ENCODE measurements at regions not wholly inside any gene's neighbourhood (a gene's known extent, or its start where the extent isn't known, plus 50 kb on each side); places are given as distances from the start of the nearest gene placed in this dataset.
"Not testable (repeated sequence)": the region's sequence is repeated elsewhere in the genome, so short reads cannot be mapped to it uniquely, and the experiment has no call there.

DNA sequence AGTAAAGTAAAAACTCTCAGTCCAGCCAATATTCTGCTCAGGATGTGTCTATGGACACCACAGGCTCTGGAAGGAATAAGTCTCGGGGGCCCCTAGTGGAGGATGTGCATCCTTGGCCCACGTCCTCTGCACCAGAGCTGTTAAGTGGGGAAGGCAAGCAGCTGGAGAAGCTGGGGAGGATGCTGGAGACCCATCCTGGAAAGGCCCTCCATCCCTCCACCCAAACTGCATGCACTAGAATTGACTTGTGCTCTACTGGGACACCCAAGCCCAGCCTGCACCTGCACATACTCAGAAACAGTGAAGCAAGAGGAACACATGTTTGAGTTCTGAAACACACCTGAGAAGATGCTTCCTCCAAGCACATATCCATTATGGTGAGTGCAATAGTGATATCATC lies 307.8 kb downstream of the TSHZ3 start:
- no peak for DNase-seq (ENCODE audit: low spot score)

DNA sequence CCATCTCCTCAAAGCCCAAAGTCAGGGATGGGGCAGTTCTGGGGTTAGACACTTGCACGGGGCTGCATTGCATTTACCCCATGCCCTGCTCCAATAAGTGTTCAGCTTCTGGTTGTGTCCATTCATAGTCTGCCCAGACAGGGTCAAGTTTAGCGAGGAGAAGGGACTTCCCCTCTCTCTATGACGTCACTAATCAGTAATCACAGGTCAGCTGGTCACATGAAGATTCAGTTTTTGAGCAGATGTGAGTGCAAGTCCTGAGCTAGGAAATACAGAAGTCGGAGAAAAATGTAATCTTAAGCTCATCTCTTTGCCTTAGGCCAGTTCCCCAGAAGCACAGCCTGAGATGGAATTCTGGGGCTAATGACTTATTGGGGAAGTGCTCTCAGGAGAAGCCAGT lies 310.1 kb downstream of the TSHZ3 start:
- no peak for DNase-seq (ENCODE audit: low spot score)

DNA sequence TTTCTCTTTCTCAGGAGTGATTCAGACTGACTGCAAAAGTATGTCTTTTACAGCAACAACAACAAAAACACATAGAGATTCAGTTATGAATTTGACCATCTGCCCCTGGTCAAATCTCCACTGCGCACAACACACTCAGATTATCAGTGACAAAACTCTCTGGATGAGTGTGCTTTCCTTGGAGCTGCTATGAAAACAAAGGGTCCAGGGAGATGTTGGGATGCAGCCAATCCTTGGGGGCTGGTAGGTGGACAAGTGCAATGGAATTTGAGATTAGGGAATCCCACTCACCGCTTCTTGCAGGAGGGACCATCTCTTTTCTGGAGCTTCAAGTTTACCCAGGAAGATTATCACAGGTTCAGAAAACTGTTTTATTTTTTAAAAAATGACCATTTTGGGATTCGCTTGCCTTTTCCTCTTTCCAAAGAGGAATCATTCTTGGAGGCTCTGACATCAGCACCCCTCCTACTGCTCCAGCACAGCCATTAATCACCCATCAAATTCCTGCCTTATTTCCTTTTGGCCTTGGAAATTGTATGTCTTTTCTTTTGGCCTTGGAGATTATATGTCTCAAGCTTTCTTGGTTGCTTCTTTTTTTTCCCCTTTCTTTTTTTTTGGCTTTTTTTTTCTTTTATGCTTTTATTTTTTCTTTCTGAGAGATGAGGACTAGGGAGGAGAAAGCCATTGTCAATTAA lies 311.8 kb downstream of the TSHZ3 start:
- no peak for DNase-seq (ENCODE audit: low spot score)

DNA sequence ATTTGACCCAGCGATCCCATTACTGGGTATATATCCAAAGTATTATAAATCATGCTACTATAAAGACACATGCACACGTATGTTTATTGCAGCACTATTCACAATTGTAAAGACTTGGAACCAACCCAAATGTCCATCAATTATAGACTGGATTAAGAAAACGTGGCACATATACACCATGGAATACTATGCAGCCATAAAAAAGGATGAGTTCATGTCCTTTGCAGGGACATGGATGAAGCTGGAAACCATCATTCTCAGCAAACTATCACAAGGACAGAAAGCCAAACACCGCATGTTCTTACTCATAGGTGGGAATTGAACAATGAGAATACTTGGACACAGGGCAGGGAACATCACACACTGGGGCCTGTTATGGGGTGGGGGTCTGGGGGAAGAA lies 317.8 kb downstream of the TSHZ3 start:
- DNase-seq (ENCODE audit: low spot score) = not testable (repeated sequence)

DNA sequence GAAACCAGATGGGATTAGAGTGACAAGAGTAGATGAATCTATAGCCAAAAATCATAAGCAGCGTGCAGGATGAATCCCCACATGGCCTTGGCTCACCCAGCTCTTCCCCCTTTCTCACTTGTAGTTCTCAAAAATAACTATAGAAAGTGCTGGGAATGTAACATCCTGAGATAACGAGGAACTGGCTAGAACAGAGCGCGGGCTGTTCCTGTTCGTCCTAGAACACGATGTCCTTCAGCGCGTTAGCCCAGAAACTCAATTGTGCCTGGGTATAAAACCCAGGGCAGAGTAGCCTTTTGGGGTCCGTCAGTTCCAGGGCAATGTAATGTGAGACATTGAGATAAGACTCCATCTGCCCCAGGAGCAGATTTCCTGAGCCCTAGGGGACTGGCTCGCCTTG lies 326.2 kb downstream of the TSHZ3 start:
- no peak for DNase-seq (ENCODE audit: low spot score)

DNA sequence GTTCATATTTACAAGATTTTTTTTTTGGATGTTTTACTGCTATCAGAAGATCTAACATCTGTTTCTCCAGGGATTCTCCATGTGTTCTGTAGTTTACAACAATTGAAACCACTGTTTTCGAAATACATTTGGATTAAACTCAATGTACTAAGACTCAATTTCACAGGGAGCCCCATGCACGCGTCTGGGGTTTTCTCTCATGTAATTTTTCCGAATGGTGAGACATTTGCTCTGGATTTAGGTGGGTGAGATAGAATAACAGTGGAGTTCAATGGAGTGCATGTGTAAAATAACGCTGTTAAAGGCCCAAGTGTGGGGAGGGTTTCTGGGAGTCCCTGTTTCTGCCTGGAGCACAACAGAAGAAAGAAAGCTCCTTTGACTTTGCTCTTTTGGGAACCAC lies 330.3 kb downstream of the TSHZ3 start:
- no peak for DNase-seq (ENCODE audit: low spot score)

DNA sequence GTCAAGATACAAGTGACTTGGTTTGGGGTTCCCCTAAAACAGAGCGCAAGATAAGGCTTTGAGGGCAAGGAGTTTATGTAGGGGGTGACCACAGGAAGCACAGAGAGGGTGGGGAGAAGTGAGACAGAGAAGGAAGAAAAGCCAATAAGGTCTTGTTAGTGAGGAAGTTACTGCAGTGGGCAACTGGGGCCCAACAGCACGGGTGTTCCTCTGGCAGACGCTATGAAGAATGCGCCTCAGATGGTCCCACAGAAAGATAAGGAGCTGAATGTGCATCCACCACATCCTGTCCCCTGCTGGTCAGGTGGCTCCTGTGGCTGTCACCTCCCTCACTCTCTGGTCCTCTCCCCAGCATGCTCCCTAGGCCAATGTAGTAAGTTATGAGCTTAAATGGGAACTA lies 333.5 kb downstream of the TSHZ3 start:
- DNase-seq (ENCODE audit: low spot score) = no peak

DNA sequence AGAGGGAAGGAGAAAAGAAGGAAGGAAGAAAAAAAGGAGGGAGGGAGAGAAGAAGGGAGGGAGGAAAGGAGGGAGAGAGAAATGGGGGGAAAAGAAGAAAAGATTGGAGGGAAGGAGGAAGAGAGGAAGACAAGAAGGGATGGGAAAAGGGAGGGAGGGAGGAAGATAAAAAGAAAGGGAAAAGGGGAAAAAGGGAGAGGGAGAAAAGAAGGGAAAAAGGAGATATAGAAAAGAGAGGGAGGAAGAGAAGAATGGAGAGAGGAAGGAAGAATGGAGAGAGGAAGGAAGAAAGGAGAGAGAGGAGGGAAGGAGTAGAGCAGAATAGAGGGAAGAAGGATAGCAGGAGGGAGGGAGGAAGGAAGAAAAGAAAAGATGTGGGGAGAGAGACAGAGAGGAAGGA lies 334.6 kb downstream of the TSHZ3 start:
- DNase-seq (ENCODE audit: low spot score) = no peak

DNA sequence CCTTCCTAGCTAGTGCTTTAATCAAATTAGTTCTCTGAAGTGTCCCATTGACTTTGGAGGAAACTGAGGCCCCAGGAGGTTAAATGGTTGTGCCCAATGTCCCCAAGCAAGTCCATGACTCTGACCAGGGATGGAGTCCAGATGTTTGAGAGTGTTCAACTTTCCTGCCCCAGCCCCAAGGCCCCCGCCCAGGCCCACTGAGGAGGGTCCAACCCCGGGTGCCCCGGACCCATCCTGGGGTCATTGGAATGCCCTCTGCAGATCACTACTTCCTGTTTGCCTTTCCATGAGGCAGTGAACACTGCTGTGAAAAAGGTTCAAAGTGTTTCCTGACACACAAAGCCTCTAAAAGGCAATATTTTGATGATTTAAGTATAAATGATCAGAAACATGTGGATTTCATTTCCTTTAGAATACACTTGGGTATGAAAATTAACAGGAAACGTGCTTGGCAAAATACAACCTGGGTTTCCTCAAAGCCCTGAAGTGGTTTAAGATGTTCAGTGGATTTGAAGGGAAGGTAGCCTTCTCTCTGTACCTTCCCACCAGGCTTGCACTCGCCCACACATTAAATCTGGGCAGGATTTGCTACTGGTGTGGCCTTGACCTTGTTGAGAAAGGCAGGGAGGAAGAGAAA lies 335.7 kb downstream of the TSHZ3 start:
- DNase-seq (ENCODE audit: low spot score) = no peak

DNA sequence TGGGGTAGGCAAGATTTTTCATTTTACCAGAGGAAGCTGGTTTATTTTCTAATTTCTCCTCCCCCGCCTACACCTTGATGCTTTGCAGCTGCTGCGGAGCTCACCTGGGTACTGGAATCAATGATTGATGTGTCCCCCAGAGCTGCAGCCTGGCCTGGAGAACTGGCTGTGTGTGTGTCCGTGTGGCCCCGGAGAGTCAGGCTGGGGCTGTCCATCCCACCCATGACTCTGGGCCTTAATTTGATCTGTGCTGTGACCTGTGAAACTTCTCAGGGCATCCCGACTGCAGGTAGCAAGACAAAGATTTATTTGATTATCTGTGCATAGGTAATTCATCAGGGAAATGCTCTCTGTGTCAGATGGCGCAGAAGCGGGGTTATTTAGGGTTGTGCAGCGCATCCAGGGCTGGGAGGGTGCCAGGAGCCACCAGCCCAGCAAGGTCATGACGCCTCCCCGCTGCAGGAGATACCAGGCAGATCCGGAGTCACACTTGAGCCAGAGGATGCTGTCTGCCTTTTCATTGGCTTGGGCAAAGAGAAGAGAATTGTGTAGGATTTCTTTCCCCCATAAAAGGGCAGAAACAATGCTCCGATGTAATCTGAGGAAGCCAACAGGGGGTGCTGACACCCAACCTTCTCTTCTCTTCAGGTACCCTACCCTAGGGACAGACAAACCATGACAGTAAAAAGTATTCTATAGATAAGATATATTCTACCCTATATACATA lies 346.6 kb downstream of the TSHZ3 start:
- no peak for DNase-seq (ENCODE audit: low spot score)

DNA sequence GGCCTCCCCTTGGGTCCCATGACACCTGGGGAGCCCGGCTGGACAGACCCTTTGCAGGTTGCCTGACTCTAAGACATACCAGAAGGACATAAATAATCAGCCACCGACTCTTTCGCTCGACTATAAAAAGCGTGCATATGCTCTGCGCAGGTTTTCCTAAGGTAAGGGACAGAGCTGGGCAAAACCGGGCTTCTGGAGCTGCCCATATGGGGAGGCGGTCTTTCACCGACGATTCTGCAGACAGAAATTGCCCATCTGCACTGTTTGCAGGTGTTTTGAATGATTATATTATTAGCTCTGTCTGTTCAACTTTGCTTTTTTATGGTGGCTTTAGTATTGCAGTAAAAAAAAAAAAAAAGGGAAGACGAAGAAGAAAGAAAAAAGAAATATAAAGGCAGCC lies 347.2 kb downstream of the TSHZ3 start:
- no peak for DNase-seq (ENCODE audit: low spot score)

DNA sequence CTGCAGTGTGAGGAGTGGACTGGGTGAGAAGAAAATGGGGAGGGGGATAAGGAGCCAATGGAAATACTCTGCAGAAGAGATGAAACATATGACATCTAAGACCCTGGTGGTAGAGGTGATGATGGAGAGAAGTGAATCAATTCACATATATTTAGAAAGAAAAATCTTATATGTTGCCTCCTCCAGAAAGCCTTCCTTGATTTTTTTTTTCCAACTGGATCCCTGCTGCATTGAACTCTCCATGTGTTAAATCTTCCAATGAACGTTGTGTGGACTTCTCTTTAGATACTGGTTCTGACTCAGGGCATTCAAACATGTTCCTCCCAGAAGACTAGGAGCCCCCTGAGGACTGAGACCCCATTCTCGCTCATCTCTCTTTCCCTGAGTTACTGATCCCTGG lies 348.3 kb downstream of the TSHZ3 start:
- no peak for DNase-seq (ENCODE audit: low spot score)

DNA sequence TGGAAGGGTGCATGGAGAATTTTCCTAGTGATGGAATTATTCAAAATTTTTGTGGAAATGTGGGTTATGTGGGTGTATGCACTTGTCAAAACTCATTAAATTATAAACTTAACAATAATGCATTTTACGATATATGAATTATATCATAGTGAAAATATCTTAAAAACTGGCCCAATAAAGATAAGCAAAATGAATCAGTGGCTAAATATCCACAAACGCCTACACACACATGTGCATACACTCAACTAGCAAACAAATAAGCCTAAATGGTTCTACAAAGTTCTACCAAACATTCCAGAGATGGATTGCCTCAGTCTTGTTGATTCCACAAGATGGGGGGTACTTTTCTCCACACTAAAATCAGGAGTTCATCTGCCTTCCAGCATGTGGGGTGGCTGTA lies 349.5 kb downstream of the TSHZ3 start:
- DNase-seq (ENCODE audit: low spot score) = no peak

DNA sequence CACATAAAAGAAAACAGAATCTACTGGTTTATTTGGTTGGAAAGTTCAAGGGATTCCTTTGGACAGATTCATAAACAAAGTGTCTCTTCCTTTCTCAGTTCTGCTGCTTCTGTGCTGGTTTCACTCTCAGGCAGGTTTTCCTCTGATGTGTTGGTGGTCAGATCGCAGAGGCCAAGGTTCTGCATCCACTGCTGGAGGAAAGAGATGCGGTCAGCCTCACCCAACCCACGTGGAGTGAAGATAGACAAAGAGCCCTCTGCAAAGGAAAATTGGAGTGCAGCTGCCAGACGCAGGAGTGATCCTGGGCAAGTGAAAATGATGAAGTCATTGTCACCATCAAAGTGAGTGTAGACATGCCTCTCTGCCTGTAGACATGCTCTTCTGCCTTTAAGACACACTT lies 352.0 kb downstream of the TSHZ3 start:
- DNase-seq (ENCODE audit: low spot score) = no peak

DNA sequence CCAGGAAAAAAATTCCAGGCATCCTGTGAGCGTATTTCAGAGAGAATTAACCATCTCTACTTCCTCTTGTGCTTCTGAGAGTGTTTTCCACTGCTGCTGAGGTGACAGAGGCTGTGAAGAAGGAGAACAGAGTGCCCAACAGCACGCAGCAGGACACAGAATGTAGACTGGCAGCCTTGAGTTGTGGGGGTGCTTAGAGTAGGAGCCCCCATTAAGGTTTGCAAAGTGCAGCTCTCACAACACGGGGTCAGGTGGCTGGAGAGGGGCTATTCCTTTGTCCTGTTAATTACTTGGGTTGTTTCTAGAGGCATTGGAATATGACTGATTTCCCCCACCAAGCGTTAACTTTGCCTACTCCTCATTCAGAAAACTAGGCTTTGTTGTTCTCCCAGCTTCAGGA lies 370.6 kb downstream of the TSHZ3 start:
- DNase-seq (ENCODE audit: low spot score) = no peak

DNA sequence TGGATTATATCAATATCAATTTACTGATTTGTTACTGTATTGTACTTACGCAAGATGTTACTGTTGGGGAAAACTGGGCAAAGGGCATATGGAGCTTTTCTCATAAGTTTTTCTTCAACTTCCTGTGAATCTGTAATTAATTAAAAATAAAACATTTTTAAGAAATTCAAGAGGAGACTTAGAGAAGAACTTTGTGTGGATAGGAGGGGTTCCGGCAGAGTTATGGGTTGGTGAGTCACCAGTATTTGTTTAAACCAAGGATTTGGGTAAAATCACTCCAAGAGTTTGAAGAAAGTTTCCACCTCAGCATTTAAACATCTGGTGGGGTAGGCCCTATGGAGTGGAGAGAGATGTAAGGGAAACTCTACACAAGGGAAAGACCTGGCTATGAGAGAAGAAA lies 379.6 kb downstream of the TSHZ3 start:
- DNase-seq (ENCODE audit: low spot score) = no peak

DNA sequence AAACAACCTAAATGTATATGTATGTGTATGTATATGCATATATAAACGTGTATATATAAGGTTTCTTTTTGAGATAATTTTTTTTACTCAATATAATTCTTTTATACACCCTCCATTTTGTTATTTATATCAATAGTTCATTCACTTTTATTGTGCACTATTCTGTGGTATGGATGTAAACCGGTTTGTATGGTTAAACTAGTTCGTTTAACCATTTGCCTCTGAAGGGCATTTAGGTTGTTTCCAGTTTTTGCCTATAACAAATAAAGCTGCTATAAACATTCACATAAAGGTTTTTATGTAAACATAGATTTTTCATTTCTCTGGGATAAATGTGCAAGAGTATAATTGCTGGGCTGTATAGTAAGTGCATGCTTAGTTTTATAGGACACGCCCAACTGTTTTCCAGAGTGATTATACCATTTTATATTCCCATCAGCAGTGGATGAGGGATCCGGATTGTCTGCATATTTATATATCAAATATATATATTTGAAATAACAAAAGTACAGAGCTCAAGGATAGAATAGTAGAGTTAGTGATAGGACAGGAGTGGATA lies 380.3 kb downstream of the TSHZ3 start:
- DNase-seq (ENCODE audit: low spot score) = no peak

DNA sequence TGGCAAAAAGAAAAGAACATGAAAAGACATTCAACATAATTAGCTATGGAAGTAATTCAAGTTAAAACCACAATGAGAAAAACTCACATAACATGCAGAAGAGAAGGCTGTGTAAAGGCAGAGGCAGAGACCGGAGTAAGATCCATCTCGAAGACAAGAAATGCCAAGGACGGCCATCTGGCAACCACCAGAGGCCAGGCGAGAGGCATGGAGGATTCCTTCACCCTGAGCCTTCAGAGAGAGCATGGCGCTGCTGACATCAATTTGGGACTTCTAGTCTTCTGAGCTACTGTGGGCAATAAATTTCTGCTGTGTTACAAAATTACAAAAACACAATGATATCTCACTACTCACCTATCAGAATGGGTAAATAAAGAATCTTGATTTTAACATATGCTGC lies 381.0 kb downstream of the TSHZ3 start:
- DNase-seq (ENCODE audit: low spot score) = peak; percentile 5

DNA sequence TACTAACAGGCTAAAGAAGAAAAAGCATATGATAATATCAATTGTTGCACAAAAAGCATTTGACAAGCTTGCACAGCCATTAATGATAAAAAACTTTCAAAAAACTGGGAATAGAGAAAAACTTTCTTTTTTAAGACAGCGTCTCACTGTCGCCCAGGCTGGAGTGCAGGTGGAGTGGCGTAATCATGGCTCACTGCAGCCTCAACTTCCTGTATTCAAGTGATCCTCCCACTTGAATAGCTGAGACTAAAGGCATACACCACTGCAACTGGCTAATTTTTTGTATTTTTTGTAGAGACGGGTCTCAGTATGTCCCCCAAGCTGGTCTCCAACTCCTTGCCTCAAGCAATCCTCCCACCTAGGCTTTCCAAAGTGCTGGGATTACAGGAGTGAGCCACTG lies 382.8 kb downstream of the TSHZ3 start:
- no peak for DNase-seq (ENCODE audit: low spot score)

DNA sequence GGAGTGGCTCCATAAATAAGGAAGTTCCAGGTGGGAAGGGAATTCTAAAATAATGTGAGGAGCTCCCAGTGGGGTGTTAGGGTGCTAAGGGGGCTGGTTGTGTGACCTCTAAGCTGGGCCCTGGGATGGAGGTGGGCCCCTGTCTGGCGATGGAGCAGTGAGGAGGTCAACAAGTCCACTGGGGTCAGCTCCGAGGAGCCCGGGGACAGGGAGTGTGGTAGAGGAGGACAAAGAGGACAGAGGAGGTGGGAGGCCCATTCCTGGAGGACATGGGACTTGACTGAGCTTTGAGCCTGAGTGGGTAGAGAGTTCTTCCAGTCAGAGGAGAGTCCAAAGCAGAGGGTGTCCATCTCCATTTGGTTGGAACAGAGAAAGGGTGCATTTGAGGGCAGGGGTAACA lies 390.2 kb downstream of the TSHZ3 start:
- DNase-seq (ENCODE audit: low spot score) = no peak

DNA sequence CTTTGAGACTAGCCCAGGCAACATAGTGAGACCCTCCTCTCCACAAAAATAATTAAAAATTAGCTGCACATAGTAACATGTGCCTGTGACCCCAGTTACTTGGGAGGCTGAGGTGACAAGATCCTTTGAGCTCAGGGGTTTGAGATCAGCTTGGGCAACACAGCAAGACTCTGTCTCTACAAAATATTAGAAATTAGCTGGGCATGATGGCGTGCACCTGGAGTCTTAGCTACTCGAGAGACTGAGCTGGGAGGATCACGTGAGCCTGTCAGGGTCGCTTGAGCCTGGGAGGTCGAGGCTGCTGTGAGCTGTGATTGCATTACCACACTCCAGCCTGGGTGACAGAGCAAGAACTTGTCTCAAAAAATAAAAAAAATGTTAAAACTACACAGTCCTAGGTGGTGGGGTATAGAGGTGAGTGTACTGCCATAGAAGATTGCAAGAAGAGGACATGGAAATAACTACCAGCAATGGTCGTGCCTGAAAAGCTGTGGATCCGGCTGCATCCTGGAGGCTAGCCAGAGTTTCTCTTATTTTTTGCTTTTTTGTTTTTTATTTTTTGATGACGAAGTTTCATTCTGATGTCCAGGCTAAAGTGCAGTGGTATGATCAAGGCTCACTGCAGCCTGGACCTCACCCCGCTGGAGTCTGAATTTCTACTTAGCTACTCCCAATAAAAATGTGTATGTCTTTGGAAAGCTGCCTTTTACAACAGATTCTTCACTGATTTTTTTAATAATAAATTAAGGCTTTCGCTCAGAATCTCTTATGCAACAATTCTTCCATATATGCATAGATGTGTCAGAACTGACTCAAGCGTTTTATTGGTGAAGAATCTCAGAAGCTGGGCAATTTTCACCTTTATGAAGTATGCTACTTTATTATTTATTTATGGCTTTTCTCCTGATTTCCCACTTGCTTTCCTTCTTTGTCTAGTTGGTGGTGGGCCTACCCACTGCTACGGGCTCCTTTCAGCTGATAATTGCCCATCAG lies 393.8 kb downstream of the TSHZ3 start:
- no peak for DNase-seq (ENCODE audit: low spot score)

Measured in A172 (cell line).